OCI-LY7 (cell line): ENCODE measurements at regions not wholly inside any gene's neighbourhood (a gene's known extent, or its start where the extent isn't known, plus 50 kb on each side); places are given as distances from the start of the nearest gene placed in this dataset.

Source experiments
- EZH2phosphoT487 ChIP-seq: fragments of 200-600 bp; sonication (generic); IDR thresholded peaks from 2 replicates; pipeline ENCODE4 v1.6.1; 2018; ENCODE audit warnings: low read depth, borderline replicate concordance, mild to moderate bottlenecking, mixed run types, antibody characterized with exemption, low read length, moderate library complexity, mixed read lengths
- TF ChIP-seq, protein P1 (sequence below): fragments of 200-600 bp; sonication (generic); conservative IDR thresholded peaks from 2 replicates; pipeline ENCODE4 v1.5.1; 2014; ENCODE audit warnings: mild to moderate bottlenecking, antibody characterized with exemption, low read length, moderate library complexity, mixed read lengths

DNA sequence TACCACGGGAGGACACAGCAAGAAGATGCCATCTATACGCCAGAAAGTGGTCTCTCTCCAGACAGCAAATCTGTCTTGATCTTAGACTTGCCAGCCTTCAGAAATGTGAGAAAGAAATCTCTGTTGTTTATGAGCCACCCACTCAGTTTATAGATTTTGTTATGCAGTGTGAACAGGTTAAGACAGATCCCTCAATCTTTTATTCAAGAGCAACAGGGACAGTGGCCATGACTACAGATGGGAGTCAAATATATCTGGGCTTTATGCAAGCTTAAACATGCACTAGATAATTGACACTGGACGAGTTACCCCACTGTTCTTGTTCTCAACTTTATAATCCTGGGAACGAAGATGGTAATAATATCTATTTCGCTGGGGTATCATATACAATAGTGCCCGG, 288.7 kb downstream of the RPAP3 start:
- TF ChIP-seq EZH2phosphoT487, result no peak
- TF ChIP-seq, protein P1, sequence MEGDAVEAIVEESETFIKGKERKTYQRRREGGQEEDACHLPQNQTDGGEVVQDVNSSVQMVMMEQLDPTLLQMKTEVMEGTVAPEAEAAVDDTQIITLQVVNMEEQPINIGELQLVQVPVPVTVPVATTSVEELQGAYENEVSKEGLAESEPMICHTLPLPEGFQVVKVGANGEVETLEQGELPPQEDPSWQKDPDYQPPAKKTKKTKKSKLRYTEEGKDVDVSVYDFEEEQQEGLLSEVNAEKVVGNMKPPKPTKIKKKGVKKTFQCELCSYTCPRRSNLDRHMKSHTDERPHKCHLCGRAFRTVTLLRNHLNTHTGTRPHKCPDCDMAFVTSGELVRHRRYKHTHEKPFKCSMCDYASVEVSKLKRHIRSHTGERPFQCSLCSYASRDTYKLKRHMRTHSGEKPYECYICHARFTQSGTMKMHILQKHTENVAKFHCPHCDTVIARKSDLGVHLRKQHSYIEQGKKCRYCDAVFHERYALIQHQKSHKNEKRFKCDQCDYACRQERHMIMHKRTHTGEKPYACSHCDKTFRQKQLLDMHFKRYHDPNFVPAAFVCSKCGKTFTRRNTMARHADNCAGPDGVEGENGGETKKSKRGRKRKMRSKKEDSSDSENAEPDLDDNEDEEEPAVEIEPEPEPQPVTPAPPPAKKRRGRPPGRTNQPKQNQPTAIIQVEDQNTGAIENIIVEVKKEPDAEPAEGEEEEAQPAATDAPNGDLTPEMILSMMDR, result no peak
